ENCODE measurements at regions not wholly inside any gene's neighbourhood (a gene's known extent, or its start where the extent isn't known, plus 50 kb on each side); places are given as distances from the start of the nearest gene placed in this dataset.

DNA sequence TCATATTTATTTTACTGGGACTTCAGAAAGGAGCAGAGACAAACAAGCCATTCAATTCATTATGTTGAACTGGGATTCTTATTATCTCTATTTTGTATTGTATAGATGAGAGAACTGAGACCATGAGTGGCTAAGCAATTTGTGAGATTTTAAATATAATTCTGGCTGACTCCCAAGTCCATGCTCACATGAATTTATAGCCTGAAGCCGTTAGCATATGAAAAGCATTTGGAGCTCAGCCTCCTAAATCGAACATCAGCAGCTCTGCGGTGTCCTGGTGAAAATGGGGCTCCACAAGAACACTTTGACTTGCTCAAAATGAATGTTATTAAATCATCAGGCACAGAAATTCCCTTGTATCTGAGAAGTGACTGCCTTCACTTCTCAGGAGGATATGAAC lies 96.8 kb upstream of the DPT start:
- TF ChIP-seq, protein P1, sequence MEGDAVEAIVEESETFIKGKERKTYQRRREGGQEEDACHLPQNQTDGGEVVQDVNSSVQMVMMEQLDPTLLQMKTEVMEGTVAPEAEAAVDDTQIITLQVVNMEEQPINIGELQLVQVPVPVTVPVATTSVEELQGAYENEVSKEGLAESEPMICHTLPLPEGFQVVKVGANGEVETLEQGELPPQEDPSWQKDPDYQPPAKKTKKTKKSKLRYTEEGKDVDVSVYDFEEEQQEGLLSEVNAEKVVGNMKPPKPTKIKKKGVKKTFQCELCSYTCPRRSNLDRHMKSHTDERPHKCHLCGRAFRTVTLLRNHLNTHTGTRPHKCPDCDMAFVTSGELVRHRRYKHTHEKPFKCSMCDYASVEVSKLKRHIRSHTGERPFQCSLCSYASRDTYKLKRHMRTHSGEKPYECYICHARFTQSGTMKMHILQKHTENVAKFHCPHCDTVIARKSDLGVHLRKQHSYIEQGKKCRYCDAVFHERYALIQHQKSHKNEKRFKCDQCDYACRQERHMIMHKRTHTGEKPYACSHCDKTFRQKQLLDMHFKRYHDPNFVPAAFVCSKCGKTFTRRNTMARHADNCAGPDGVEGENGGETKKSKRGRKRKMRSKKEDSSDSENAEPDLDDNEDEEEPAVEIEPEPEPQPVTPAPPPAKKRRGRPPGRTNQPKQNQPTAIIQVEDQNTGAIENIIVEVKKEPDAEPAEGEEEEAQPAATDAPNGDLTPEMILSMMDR (IDR thresholded peaks at IDR 0.05) = no peak
- H3K27ac ChIP-seq = no peak overlapping the region
- H3K4me1 ChIP-seq (ENCODE audit: control insufficient read depth in 1 of 2, low read depth in 2 of 2) = no peaks in the 10 kb centered on the region
- no peak for ATAC-seq (ENCODE audit: insufficient number of reproducible peaks, low FRiP score, low read depth)
- no peaks in the 10 kb centered on the region for H3K27me3 ChIP-seq (replicated peaks; ENCODE audit: insufficient read depth)
- no peak for DNase-seq (ENCODE audit: low spot score)
- H3K4me3 ChIP-seq = no peak overlapping the region
- no peaks in the 10 kb centered on the region for H3K9me3 ChIP-seq
- H3K36me3 ChIP-seq = no peaks in the 10 kb centered on the region

GRCh38 chr1:168826269-168826668 lies 97.3 kb upstream of the DPT start:
- no peaks in the 10 kb centered on the region for H3K27me3 ChIP-seq (replicated peaks; ENCODE audit: insufficient read depth)
- ATAC-seq (ENCODE audit: insufficient number of reproducible peaks, low FRiP score, low read depth) (no peak), DNase-seq (ENCODE audit: low spot score) (no peak)
- no peak overlapping the region for H3K4me3 ChIP-seq
- no peaks in the 10 kb centered on the region for H3K36me3 ChIP-seq
- no peaks in the 10 kb centered on the region for H3K4me1 ChIP-seq (ENCODE audit: control insufficient read depth in 1 of 2, low read depth in 2 of 2)
- H3K9me3 ChIP-seq = no peaks in the 10 kb centered on the region
- no peak overlapping the region for H3K27ac ChIP-seq
- TF ChIP-seq, protein P1 (IDR thresholded peaks at IDR 0.05) = no peak

DNA sequence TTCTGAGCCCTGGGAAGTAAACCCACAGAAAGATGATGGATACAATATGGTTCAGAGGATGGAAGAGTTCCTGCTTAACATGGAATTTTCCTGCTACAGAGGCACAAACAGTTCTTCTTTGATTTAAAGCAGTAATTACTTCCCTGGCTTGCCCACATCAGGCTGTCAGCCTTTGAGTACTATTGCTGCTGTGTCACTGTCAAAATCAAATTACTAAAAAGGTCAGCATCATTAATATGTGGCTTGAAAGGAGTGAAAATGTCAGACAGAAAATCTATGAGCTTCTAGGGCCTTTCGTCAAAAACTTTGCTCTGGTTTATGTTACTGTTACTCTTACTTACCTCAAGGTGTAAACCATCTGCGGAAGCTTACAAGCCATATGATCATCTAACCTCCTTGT lies 98.6 kb upstream of the DPT start:
- Histone ChIP-seq H3K27me3 (replicated peaks; ENCODE audit: insufficient read depth) (no peaks in the 10 kb centered on the region), H3K9me3 (no peaks in the 10 kb centered on the region), H3K27ac (no peak overlapping the region), H3K4me1 (ENCODE audit: control insufficient read depth in 1 of 2, low read depth in 2 of 2) (no peaks in the 10 kb centered on the region), H3K4me3 (no peak overlapping the region), H3K36me3 (no peaks in the 10 kb centered on the region)
- no peak for ATAC-seq (ENCODE audit: insufficient number of reproducible peaks, low FRiP score, low read depth)
- no peak for DNase-seq (ENCODE audit: low spot score)
- TF ChIP-seq, protein P1 (IDR thresholded peaks at IDR 0.05) = no peak

- no peaks in the 10 kb centered on the region for H3K36me3 ChIP-seq
- no peaks in the 10 kb centered on the region for H3K4me1 ChIP-seq (ENCODE audit: control insufficient read depth in 1 of 2, low read depth in 2 of 2)
- TF ChIP-seq, protein P1 (IDR thresholded peaks at IDR 0.05) = no peak
- no peak overlapping the region for H3K4me3 ChIP-seq
- no peaks in the 10 kb centered on the region for H3K27me3 ChIP-seq (replicated peaks; ENCODE audit: insufficient read depth)
- DNase-seq (ENCODE audit: low spot score) (no peak), ATAC-seq (ENCODE audit: insufficient number of reproducible peaks, low FRiP score, low read depth) (no peak)
- no peak overlapping the region for H3K27ac ChIP-seq
- no peaks in the 10 kb centered on the region for H3K9me3 ChIP-seq
Observed at GRCh38 chr1:168829876-168830275, 100.9 kb upstream of the DPT start.

- H3K27me3 ChIP-seq (replicated peaks; ENCODE audit: insufficient read depth) = no peaks in the 10 kb centered on the region
- DNase-seq (ENCODE audit: low spot score) (no peak), ATAC-seq (ENCODE audit: insufficient number of reproducible peaks, low FRiP score, low read depth) (no peak)
- no peaks in the 10 kb centered on the region for H3K9me3 ChIP-seq
- H3K4me3 ChIP-seq = no peak overlapping the region
- no peak overlapping the region for H3K27ac ChIP-seq
- TF ChIP-seq, protein P1 (IDR thresholded peaks at IDR 0.05) = no peak
- H3K36me3 ChIP-seq = no peaks in the 10 kb centered on the region
- no peaks in the 10 kb centered on the region for H3K4me1 ChIP-seq (ENCODE audit: control insufficient read depth in 1 of 2, low read depth in 2 of 2)
Observed at GRCh38 chr1:168830562-168830961, 101.6 kb upstream of the DPT start.

All from thoracic aorta (tissue), 2 donors.